NCI-H1694 treated with DMSO at 0.1 percent for 48 hours (cell line): ENCODE measurements at regions not wholly inside any gene's neighbourhood (a gene's known extent, or its start where the extent isn't known, plus 50 kb on each side); places are given as distances from the start of the nearest gene placed in this dataset.
"Not testable (repeated sequence)": the region's sequence is repeated elsewhere in the genome, so short reads cannot be mapped to it uniquely, and the experiment has no call there.

Source experiments
- DNase-seq: peaks from one replicate; lab custom pipeline; 2025; lab: John Stamatoyannopoulos, UW

- DNase-seq, result no peak
Observed at GRCh38 chr6:147974376-147974775, 368.3 kb upstream of the SASH1 start.

GRCh38 chr6:147977851-147978465 lies 364.7 kb upstream of the SASH1 start:
- no peak for DNase-seq

GRCh38 chr6:147979966-147980365 lies 362.7 kb upstream of the SASH1 start:
- no peak for DNase-seq

GRCh38 chr6:147983581-147984366 lies 358.9 kb upstream of the SASH1 start:
- no peak for DNase-seq

GRCh38 chr6:147986846-147987245 lies 355.8 kb upstream of the SASH1 start:
- DNase-seq, result no peak

- no peak for DNase-seq
Observed at GRCh38 chr6:147990159-147990558, 352.5 kb upstream of the SASH1 start.

GRCh38 chr6:147991961-147992360 lies 350.7 kb upstream of the SASH1 start:
- no peak for DNase-seq

- DNase-seq, result no peak
Observed at GRCh38 chr6:147999001-147999540, 343.6 kb upstream of the SASH1 start.

GRCh38 chr6:148001844-148002642 lies 340.6 kb upstream of the SASH1 start:
- DNase-seq, result no peak

GRCh38 chr6:148004651-148005050 lies 338.0 kb upstream of the SASH1 start:
- DNase-seq, result no peak

GRCh38 chr6:148005806-148006205 lies 336.8 kb upstream of the SASH1 start:
- no peak for DNase-seq

- not testable (repeated sequence) for DNase-seq
Observed at GRCh38 chr6:148010516-148010915, 332.1 kb upstream of the SASH1 start.

GRCh38 chr6:148016013-148016412 lies 326.6 kb upstream of the SASH1 start:
- no peak for DNase-seq

- DNase-seq, result no peak
Observed at GRCh38 chr6:148021165-148021564, 321.5 kb upstream of the SASH1 start.

GRCh38 chr6:148021699-148022098 lies 320.9 kb upstream of the SASH1 start:
- DNase-seq, result no peak

GRCh38 chr6:148022279-148022678 lies 320.4 kb upstream of the SASH1 start:
- DNase-seq, result not testable (repeated sequence)

- no peak for DNase-seq
Observed at GRCh38 chr6:148027201-148027600, 315.4 kb upstream of the SASH1 start.

GRCh38 chr6:148035806-148036390 lies 306.7 kb upstream of the SASH1 start:
- DNase-seq, result no peak

- DNase-seq, result no peak
Observed at GRCh38 chr6:148037496-148037895, 305.1 kb upstream of the SASH1 start.

GRCh38 chr6:148041546-148041945 lies 301.1 kb upstream of the SASH1 start:
- DNase-seq, result no peak

- no peak for DNase-seq
Observed at GRCh38 chr6:148042536-148042935, 300.1 kb upstream of the SASH1 start.

GRCh38 chr6:148044261-148044751 lies 298.3 kb upstream of the SASH1 start:
- DNase-seq, result no peak
